ENCODE measurements at regions not wholly inside any gene's neighbourhood (a gene's known extent, or its start where the extent isn't known, plus 50 kb on each side); places are given as distances from the start of the nearest gene placed in this dataset.

DNA sequence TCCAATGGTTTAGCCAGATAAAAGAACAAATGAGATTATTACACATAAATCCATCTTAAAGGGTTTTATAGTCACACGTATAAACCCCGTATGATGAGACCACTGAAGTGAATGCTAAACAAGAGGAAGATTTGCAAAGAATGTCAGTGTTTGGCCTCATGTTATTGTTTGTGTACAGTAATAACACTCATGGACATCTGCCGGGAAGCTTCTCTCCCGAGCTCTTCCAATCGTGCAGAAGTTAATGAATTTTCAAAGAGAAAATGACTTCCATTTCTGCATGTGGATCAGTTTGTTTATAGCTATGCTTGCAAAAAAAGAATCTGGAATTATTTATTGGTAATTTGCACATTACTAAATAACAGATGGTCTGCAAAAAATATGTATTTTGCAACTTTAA, 88.5 kb upstream of the APCDD1 start:
- TF ChIP-seq CTCF (conservative IDR thresholded peaks at IDR 0.05): no peak
- no peak for TF ChIP-seq ZFX (IDR thresholded peaks at IDR 0.05)
